Vagina (tissue), 2 donors: ENCODE measurements at regions not wholly inside any gene's neighbourhood (a gene's known extent, or its start where the extent isn't known, plus 50 kb on each side); places are given as distances from the start of the nearest gene placed in this dataset.

Experiments
- CTCF ChIP-seq, 3 experiments: fragments of 450-650 bp in 2 of 3; fragments of 200-600 bp in 1 of 3; sonication (generic) in 1 of 3; IDR thresholded peaks; one replicate each; pipeline ENCODE4 v1.5.1; 2017 to 2019; ENCODE audit warnings: antibody characterized with exemption in 3 of 3, mild to moderate bottlenecking in 2 of 3, moderate library complexity in 2 of 3
- POLR2A ChIP-seq, 2 donors: fragments of 450-650 bp; IDR thresholded peaks; one replicate each; pipeline ENCODE4 v1.6.1; 2017; ENCODE audit warnings: antibody characterized with exemption in 2 of 2, mild to moderate bottlenecking in 2 of 2, moderate library complexity in 2 of 2

GRCh38 chr3:189512821-189513220 lies 118.4 kb upstream of the TP63 start:
- no peak for TF ChIP-seq POLR2A (IDR thresholded peaks at IDR 0.05)
- no peak for TF ChIP-seq CTCF (IDR thresholded peaks at IDR 0.05)
